ENCODE measurements at regions not wholly inside any gene's neighbourhood (a gene's known extent, or its start where the extent isn't known, plus 50 kb on each side); places are given as distances from the start of the nearest gene placed in this dataset.

GRCh38 chr5:61827445-61827975 lies 478.5 kb upstream of the KIF2A start:
- TF ChIP-seq CTCF (IDR thresholded peaks at IDR 0.05; ENCODE audit: low read depth, low read length, poor library complexity, severe bottlenecking) (no peak), EZH2phosphoT487 (IDR thresholded peaks at IDR 0.05; ENCODE audit: borderline replicate concordance, low read length) (no peak)

Measured in DOHH2 (cell line).